ENCODE measurements at regions not wholly inside any gene's neighbourhood (a gene's known extent, or its start where the extent isn't known, plus 50 kb on each side); places are given as distances from the start of the nearest gene placed in this dataset.

DNA sequence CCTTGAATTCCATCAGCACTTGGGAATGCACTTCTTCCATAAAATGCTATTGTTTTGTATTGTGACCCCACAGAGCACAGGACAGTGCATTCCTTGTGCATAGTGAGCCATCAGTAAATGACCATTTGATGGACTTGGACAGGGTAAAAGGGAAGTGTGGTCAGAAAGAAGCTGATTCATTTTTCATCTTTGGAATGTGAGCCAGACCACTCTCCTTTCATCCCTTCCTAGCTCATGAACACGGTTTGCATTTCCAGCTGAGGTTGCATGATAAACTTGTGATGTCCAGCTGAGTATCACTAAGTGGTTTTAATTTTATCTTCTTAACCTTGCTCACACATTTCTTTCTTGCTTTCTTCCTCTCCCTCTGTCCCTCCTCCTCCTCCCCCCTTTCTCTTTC lies 101.3 kb downstream of the NUDT12 start:
- DNase-seq: no peak

DNA sequence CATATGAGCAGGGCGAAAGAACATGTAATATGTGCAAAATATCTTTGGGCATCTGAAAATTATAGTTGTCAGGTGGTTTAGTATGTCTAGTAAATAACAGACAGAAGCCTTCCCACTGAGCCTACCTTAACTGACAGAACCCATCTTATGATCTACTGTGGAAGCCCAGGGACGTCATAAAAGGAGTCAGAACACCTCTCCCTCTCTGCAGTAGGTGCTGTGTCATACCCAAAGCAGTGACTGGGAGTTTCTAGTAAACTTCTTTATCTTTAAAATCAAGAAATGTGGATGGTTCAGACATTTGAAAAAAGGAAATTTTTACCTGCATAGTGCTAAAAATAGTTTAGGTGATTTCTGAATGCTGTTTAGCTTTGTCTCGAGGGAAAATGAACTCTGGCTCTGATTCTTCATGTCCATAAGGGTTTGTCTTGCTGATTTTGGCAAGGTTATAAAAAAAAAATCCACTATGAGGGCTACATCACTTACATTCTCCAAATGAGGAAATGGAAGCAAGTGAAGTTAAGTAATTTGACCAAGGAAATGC lies 104.0 kb downstream of the NUDT12 start:
- no peak for DNase-seq

DNA sequence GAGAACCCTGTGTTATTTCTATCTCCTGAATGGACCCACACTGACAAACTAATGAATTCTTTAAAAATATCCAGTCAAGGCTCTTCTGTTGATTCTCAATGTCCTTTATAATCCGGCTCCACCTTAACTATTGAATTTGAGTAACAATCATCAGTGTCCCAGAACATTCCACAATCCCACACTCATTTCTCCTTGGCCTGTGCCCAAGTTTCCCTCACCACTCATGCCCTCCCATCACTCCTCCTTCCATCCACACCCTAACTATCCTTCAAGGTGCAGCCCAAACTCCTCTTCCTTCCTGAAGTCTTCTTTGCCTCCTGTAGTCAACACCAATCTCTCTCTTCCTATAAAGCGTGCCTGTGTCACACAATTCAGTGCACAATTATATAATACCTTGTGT lies 106.1 kb downstream of the NUDT12 start:
- DNase-seq: no peak

DNA sequence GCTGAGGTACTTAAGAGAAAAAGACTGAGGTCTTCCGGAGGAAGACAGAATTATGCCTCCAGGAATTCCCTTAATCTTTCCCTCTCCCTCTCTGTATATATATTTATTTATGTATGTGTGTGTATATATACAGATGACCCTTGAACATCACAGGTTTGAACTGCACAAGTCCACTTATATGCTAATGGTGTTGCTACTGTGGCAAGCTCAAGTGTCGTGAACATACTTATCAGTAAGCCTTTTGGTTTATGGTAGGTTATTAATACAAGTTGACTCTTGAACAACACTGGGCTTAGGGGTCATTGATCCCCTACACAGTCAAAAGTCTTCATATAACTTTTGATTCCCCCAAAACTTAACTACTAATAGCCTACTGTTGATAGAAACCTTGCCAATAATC lies 106.8 kb downstream of the NUDT12 start:
- no peak for DNase-seq

DNA sequence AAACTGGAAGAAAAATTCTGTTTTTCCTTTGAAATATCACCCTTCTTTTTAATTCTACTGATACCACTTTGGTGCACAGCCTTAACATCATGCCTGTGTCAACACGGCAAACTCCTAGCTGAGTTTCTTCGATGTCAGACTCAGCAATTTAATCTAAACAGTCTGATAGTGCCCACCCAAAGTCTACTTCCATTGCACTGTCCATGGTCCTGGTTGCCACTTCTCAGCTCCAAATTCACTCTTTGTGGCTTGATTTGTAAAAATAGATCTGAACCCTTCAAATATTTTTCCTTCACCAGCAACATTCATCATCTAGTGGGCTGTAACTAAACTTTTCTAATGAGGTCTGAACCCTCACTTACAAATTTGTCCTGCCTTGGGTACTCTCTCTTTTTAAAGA lies 107.8 kb downstream of the NUDT12 start:
- no peak for DNase-seq

DNA sequence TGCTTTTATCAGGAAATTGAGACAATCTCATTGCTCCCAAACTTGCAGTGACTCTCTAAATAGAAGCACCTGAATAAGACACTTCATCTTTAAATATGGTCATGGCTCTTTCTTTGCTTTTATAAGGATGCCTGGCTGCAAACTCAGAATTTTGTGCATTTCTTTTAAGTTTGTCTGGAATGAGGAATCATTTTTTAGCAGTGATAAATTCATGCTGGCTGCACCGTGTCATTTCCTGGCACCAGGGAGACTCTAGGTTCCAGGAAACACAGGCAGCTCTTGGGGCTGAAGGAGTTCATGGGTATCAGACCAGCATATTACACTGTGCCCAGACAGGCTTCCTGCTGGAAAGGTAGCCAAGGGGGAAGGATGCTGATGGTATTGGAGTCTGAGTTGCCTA lies 109.9 kb downstream of the NUDT12 start:
- no peak for DNase-seq

DNA sequence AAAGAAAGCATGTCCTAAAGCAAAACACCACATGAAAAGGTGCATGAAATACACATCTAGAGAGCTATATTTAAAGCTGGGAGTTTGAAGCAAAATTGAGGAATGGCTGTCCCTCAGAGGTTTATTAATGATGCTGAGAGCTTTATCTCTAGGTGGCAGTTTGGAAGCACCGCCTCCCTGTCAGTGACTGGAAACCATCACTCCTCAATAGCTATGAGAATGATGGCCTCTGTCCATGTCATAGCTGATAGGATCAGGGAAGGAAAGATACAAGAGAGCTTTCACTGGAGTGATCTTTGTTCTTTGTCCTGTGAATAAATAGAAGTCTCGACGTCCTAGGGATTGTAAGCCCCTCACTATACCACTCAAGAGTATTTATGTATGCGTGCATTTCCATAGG lies 110.5 kb downstream of the NUDT12 start:
- DNase-seq: no peak

DNA sequence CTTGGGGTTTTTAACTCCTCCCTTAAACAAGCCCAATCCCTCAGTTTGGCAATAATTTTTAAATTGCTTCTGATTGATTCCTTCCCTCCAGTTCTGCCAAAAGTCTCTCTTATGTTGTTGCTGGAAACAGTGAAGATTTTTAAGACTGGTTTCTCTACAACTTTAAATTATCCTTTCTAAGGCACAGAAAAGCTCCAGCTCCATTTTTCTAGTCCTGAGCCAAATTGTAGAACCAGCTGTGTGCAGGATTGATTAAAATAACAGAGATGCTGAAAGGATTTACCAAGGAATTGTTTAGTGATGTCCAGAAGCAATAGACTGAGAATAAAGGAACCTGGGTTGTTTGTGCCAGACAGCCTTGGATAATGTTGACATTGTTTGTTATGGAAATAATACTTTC lies 111.3 kb downstream of the NUDT12 start:
- no peak for DNase-seq

DNA sequence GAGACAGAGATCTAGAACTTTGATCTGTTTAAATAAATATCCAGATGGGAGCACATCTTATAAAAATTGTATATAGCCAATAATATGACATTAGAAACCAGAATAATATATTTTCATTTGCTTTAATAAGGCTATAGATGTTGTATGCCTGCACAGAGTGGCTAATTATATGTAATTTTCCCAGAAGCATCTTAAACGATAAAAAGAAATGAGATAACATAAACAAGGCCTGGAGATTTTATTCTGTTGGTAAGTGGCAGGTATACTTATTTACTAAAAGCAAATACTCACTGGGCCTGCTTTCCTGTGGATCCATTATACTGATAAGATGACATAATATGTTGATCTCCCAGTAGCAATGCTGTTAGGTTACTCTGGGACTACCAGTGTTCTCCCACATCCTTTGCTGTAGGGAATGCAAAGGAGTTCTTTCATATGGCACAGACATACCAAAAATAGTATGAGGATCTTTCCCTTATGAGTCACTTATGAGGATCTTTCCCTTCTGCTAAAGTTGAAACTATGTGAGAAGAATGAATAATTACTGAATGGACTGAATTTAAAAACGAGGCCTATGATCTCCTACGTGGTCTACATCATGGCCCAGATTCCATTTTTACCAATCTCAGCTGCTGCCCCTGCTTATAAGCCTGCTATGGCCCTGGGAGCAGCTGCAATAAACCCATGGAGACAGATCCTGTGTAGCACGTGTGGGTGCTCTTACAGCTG lies 112.1 kb downstream of the NUDT12 start:
- no peak for DNase-seq

DNA sequence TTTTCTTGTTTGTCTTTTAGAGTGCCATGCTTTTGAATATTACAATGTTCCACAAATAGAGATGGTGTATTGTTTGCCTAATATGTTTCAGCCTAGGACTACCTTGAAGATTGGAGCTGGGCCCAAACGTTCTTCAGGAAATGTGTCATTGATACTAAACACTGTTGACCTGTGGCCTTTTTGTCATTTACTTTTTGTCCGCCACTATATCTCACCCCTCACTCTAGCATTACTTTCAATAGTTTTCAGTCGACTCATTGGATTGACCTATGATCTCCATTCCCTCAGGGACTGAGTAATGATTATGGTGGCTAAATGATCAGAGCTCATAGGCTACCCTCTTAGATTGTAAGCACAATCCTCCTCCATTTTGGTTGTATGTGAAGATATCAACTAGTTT lies 115.8 kb downstream of the NUDT12 start:
- DNase-seq: no peak

DNA sequence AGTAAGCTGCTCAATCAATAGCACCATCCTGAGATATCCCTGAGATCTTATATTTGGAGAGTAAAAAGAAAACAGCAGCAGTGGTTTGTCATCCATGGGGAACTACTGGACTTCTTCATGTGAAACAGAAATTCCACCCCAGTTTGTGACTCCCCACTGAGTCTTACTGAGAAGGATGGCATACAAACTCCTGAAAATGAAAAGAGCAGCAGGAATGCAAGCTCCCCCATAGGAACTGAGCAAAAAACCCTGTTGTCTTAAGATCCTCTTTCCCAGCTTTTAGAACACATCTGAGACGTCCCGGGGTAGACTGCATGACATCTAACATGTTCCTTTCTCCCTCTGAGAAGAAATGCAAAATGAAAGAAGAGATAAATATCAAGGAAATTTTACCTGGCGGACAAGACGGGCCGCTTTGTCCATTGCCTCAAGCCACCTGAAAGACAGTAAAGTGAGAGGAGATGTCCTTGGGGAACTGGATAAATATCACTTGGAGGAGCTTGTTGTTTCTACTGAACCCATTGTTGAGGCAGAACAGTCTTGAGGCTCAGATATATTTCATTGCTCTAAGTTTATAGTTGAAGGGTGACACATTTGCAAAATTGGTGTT lies 117.1 kb downstream of the NUDT12 start:
- no peak for DNase-seq

DNA sequence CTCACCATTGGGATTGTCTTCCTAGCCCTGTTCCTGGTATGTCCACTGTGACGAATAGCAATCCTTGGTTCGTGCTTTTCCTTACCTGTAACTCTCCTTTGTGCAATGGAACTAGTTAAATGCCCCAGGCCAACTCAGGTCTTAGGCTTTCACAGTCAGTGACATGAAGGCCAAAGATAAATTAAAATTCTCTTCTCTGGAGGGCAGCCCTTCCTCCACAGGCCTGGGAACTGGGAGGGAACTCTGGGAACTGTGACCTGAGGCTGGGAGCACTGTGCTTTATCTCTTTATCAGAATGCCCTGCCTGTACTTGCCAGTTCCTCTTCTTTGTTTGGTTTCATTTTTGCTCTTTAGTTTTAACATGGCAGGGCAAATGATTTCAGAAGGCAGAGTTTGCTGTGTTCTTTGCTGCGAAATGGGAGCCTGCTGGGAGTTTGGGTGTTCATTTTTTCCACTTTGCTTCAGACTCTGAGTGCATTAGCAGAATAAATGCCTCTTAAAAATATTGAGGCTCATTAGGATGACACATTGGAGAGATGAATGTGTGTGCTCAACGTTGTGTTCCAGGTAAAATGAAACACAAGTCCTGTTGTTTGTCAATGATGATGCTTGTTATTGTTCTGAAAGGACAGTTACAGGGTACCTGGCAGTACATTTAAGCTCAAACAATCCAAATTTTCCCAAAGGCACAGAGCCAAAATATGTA lies 118.1 kb downstream of the NUDT12 start:
- no peak for DNase-seq

DNA sequence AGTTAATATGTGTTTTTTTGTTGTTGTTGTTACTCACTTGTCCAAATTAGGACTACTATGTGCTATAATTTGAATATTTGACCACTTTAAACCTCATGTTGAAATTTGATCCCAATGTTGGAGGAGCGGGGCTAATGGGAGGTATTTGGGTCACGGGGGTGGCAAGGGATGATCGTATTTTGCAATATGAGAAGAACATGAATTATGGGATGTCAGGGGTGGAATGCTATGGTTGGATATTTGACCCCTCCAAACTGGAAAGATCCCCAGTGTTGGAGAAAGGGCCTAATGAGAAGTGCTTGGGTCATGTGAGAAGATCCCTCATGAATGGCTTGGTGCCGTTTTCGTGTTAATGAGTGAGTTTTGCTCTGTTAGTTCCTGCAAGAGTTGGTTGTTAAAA lies 119.8 kb downstream of the NUDT12 start:
- no peak for DNase-seq

DNA sequence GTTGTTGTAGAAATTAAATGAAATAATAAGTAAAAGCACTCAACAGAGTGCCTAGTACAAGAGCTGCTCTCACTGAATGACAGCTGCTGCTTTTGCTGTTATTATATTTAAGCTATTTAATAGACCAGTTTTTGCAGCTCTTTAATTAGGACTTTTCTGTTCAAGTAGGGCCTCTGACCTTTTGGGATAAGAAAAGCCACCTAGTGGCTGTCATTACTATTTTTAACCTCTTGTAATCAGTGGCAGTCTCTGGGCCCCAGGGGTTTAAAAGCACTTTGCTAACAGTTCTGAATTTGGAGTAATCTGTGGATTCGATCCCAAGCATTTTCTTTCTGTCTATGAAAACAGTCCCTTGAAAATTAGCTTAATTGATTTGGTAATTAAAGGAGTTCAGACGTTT lies 121.1 kb downstream of the NUDT12 start:
- DNase-seq: no peak

DNA sequence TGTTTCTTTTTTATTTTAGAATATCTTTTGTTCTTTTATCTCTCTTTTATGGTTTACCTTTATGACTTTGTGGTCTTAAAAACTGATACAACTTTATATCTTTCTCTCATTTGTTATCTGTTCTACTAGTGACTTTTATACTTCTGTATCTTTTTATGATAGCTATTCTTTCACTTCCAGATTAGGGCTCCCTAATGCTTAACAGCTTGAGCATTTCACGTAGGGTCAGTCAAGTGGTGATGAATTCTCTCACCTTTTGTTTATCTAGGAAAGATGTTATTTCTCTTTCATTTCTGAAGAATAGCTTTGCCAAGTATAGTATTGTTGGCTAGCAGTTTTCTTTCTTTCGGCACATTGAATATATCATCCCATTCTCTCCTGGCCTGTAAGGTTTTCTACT lies 123.6 kb downstream of the NUDT12 start:
- no peak for DNase-seq

DNA sequence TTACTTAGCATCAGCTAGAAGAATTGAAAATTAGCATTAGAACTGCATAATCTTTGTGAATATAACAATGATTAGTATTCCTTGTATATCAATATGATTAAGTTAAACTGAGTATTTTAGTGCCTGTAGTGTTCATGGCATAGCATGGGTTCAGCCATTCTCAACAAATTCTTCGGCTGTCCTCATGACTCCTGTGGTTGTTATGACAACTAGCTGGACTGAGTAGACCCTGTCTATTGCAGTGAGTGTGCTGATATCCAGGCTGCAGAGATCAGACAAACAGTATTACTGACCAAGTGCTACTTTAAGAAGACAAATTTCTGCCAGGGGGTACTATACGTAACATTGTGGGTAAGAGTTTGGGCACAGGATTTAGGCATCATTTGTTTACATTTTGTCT lies 125.9 kb downstream of the NUDT12 start:
- DNase-seq: no peak

DNA sequence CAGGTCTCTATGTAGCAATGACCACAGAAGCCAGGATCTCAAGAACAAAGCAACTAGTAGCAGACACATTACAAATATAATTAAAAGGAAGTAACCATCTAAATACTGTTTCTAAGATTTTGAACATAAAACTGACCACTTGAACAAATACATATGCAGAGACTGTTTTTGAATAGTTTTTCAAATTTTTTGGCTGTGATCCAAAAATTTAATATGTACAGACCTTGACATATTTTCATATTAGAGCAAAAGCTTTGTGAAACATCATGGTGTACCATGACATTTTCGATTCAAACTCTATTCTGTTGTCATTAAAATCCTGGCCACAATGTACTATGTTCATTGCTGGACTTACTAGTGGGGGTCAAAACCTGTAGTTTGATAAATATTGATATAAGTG lies 126.5 kb downstream of the NUDT12 start:
- DNase-seq: no peak

DNA sequence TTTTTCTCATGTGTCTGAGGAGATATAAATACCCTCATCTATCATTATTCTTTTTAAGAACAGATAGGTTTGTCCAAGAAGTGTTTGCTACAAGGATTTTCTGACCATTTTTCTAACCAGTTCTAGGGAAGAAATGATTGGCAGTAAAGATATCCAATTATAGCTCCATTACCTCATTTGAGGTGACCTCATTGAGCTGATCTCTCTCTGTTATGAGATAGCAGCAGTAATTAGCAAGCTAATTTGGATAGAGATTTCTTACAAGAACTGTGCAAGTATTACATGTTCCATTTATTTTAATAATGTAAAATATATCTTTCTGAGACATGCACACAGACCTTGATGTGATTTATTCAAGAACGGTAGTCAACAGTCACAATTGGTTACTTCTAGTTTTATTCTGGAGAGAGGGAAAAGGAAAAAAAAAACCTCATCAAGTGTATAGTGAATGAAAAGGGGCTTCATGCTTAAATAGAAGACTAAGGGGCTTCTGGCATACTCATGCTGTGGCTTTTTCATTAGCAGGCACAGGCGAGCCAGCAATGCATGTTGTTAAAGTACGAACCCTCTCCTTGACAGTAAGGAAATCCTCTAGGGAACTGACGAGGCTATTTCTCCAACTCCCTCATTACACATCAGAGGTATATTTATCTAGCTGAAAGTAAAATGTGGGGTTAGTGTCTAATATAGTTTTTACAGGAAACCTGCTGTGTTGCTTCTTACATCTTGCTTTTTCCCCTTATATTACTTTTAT lies 127.3 kb downstream of the NUDT12 start:
- no peak for DNase-seq

DNA sequence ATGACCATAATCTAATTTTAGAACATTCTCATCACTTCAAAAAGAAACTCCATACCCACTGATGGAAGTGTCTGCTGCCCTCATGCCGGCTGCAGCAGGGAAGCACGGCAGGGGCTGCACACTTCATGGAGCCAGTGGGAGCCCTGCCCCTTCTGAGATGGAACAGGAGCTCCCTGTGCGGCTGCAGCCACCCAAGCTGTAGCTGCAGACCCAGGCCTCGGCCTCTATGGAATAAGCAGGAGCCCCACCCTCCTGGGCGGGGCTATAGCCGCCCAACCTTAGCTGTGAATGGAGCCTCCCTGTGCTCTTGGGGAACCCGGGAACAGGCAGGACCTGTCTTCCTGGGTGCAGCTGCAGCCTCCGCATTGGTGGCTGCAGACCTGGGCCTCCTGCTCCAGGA lies 128.5 kb downstream of the NUDT12 start:
- no peak for DNase-seq

DNA sequence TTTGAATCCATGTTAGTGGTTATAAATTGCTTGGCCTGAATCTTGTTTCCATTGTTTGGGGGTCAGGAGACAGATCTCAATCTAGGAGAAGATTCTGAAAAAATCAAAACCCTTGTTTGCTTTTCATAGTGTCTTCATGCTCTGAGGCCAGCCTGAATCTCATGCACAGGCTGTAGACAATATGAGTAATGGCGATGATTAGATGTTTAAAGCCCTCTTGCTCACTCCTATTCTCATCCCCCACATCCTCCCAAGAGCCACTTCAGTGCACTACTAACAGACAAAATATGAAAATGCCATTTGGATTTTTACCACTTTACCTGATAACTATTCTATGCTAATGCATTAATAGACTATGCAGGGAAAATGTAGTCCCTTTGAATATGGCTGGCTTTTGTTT lies 129.4 kb downstream of the NUDT12 start:
- no peak for DNase-seq

DNA sequence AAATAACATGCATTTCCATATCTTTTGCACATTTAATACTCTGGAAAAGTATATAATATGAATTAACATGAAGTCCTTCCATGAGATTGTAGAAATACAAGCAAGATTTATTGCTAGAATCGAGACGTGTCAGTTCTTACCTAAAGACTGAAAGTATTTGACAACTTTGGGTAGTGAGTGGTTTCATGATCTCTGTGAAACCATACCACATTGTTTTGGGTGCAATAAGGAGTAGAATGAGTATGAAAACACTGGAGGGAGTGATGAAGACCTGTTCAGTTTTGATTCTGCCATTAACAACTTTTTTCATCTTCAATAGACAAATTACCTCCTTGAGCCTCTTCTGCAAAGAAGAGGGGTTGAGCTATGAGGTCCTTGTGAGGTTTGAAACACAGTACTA lies 133.7 kb downstream of the NUDT12 start:
- DNase-seq: no peak

DNA sequence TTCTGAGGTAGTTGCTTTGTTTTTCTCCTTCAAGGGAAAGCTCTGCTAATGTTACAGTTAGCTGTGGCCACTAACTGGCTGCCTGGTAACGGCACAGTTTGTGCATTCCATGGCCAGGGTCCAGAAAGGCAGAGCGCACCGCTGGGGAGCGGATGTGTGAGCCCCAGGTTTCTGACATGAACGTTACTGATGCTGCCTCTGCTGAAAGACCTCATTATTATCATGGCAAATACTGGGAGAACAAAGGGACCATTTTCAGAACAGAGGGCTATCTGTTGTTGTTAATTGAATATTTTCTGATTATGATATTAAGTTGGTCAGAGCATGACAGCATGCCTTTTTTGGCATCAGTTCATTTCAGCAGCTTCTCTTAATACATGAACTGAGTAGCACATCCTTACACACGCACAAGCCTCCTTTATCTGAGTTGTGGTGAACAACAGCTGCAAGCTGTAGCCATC lies 134.1 kb downstream of the NUDT12 start:
- no peak for DNase-seq

DNA sequence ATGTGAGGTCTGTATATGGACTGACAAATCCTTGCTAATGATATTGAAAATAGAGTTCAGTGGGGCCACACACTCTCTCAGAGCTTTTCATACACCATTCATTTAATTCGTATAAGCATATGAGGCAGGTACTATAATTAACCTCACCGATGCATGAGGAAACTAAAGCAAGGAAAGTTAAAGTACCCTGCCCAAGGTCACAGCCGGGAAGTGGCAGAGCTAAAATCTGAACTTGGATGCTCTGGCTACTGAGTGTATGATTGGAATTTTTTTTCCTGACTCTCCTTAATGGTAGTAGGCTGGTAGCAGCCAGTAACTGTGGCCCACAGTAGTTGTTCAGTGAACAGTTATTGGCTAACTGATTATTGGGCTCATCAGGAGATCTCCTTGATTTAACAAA lies 135.3 kb downstream of the NUDT12 start:
- no peak for DNase-seq

Measured in NCI-H1417 treated with DMSO at 0.1 percent for 48 hours (cell line).